ENCODE measurements at regions not wholly inside any gene's neighbourhood (a gene's known extent, or its start where the extent isn't known, plus 50 kb on each side); places are given as distances from the start of the nearest gene placed in this dataset.

DNA sequence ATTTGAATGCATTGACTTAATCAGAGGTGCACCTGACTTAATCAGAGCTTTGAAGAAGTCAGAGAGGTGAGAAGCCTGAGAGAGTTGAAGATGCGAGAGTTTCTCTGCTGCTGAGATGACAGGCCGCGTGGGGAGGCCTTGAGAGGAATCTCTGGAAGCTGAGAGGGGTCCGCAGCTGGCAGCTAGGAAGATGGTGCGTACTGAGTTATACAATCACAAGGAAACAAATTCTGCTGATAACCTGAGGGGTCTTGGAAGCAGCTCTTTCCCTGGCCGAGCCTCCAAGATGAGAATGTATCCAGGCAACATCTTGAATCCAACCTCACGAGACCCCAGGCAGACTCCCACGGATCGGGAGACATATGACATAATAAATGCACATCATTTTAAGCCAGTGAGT is 91.7 kb downstream of the SPATA31A6 start:
- TF ChIP-seq, protein P1, sequence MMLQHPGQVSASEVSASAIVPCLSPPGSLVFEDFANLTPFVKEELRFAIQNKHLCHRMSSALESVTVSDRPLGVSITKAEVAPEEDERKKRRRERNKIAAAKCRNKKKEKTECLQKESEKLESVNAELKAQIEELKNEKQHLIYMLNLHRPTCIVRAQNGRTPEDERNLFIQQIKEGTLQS (IDR thresholded peaks at IDR 0.05; ENCODE audit: insufficient read depth, low read depth, low read length): no peak
- TF ChIP-seq TAF1 (IDR thresholded peaks at IDR 0.05; ENCODE audit: low read depth, low read length) (no peak), EGR1 (IDR thresholded peaks at IDR 0.05; ENCODE audit: borderline replicate concordance, low read depth, low read length) (no peak), BACH1 (IDR thresholded peaks at IDR 0.05; ENCODE audit: low read length) (no peak)
- TF ChIP-seq, protein P2, sequence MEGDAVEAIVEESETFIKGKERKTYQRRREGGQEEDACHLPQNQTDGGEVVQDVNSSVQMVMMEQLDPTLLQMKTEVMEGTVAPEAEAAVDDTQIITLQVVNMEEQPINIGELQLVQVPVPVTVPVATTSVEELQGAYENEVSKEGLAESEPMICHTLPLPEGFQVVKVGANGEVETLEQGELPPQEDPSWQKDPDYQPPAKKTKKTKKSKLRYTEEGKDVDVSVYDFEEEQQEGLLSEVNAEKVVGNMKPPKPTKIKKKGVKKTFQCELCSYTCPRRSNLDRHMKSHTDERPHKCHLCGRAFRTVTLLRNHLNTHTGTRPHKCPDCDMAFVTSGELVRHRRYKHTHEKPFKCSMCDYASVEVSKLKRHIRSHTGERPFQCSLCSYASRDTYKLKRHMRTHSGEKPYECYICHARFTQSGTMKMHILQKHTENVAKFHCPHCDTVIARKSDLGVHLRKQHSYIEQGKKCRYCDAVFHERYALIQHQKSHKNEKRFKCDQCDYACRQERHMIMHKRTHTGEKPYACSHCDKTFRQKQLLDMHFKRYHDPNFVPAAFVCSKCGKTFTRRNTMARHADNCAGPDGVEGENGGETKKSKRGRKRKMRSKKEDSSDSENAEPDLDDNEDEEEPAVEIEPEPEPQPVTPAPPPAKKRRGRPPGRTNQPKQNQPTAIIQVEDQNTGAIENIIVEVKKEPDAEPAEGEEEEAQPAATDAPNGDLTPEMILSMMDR (IDR thresholded peaks at IDR 0.05; ENCODE audit: control extremely low read depth in 1 of 3, insufficient read depth in 1 of 3, low read depth in 1 of 3, low read length in 3 of 3): no peak
